Type B pancreatic cell (in vitro differentiated cells): ENCODE measurements at regions not wholly inside any gene's neighbourhood (a gene's known extent, or its start where the extent isn't known, plus 50 kb on each side); places are given as distances from the start of the nearest gene placed in this dataset.

Source experiments
- DNase-seq: peaks from one replicate; pipeline ENCODE4 v3.0.0; 2021; ENCODE audit warnings: mixed read lengths; ENCODE audit not compliant: unreplicated experiment; ENCODE audit errors: extremely low spot score
- H3K27ac Mint-ChIP-seq: 2 replicates; pipeline ENCODE4 v1.8.0; 2021; ENCODE audit warnings: mild to moderate bottlenecking, mixed read lengths
- H3K27me3 Mint-ChIP-seq: 2 replicates; pipeline ENCODE4 v1.8.0; 2021; ENCODE audit warnings: mixed read lengths
- H3K36me3 Mint-ChIP-seq: 2 replicates; pipeline ENCODE4 v1.8.0; 2021; ENCODE audit warnings: mixed read lengths
- H3K4me1 Mint-ChIP-seq: one replicate; pipeline ENCODE4 v1.8.0; 2021; ENCODE audit warnings: mixed read lengths; ENCODE audit not compliant: unreplicated experiment
- H3K4me3 Mint-ChIP-seq: 2 replicates; pipeline ENCODE4 v1.8.0; 2021; ENCODE audit warnings: mild to moderate bottlenecking, mixed read lengths
- H3K9me3 Mint-ChIP-seq: 2 replicates; pipeline ENCODE4 v1.8.0; 2021; ENCODE audit warnings: mixed read lengths
- TF ChIP-seq, protein P1 (sequence below): fragments of 200-600 bp; sonication (generic); conservative IDR thresholded peaks from 2 replicates; pipeline ENCODE4 v1.5.0; 2021; ENCODE audit warnings: antibody characterized with exemption, mild to moderate bottlenecking

DNA sequence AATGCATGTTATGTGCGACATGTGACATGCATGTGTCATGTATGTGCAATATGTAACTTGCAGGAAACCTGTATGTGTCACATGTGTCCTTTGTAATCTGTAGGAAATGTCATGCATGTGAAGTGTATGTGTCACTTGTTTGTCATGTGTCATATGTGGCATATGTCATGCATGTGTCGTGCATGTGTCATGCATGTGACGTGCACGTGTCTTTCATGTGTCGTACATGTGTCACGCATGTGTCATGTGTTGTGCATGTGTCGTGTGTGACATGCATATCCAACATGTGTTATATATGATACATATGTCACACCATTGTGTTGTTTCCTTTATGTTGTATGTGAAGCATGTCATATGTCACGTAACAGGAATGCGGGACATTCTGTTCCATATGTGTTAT is 2153.2 kb upstream of the PIK3C3 start:
- Mint-ChIP-seq H3K27me3 (peaks cover 5% of the 10 kb centered on the region), H3K4me1 (no peaks in the 10 kb centered on the region), H3K4me3 (no peak overlapping the region), H3K36me3 (no peaks in the 10 kb centered on the region), H3K27ac (no peak overlapping the region), H3K9me3 (no peaks in the 10 kb centered on the region)
- TF ChIP-seq, protein P1, sequence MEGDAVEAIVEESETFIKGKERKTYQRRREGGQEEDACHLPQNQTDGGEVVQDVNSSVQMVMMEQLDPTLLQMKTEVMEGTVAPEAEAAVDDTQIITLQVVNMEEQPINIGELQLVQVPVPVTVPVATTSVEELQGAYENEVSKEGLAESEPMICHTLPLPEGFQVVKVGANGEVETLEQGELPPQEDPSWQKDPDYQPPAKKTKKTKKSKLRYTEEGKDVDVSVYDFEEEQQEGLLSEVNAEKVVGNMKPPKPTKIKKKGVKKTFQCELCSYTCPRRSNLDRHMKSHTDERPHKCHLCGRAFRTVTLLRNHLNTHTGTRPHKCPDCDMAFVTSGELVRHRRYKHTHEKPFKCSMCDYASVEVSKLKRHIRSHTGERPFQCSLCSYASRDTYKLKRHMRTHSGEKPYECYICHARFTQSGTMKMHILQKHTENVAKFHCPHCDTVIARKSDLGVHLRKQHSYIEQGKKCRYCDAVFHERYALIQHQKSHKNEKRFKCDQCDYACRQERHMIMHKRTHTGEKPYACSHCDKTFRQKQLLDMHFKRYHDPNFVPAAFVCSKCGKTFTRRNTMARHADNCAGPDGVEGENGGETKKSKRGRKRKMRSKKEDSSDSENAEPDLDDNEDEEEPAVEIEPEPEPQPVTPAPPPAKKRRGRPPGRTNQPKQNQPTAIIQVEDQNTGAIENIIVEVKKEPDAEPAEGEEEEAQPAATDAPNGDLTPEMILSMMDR, result no peak
- DNase-seq, result no peak

DNA sequence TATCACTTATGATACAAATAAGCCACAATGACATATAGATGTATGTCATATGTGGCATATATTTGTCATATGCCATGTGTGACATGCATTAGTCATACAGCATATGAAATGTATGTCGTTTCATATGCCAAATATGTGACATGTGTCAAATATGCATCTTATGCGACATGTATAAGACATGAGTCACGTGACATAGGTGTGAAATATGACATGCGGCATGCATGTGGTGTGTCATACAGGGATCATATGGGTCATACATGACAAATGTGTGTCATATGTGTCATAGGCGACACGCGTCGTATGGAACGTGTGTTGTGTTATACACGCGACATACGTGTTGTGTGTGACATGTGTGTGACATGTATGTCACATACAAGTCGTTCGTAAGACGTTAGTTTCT is 2154.0 kb upstream of the PIK3C3 start:
- Mint-ChIP-seq H3K9me3 (no peaks in the 10 kb centered on the region), H3K27me3 (peaks cover 5% of the 10 kb centered on the region), H3K4me1 (no peaks in the 10 kb centered on the region), H3K36me3 (no peaks in the 10 kb centered on the region), H3K27ac (no peak overlapping the region), H3K4me3 (no peak overlapping the region)
- DNase-seq, result no peak
- TF ChIP-seq, protein P1, result no peak

DNA sequence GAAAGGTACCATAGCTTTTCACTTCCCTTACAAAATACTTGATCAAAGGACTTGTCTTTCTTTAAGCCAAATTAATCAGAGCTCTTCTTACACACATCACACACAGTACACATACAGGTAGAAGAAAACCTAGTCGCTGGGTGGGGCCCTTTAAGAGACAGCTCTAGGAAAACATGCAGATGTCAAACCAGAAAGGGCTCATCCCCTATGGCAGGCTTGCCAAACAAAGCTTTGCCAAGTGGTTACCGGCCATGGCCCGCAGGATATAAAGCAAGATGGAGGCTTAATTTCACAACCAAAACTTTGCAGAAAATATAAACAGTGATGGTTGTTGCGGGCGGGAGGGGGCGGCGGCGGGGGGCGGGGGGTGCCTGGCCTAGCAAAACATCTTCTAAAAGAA is 2156.0 kb upstream of the PIK3C3 start:
- Mint-ChIP-seq H3K9me3 (no peaks in the 10 kb centered on the region), H3K4me1 (no peaks in the 10 kb centered on the region), H3K4me3 (peak overlapping the region; percentile 89), H3K27ac (peak overlapping the region; percentile 79), H3K27me3 (no peaks in the 10 kb centered on the region), H3K36me3 (no peaks in the 10 kb centered on the region)
- TF ChIP-seq, protein P1, result no peak
- DNase-seq, result no peak

DNA sequence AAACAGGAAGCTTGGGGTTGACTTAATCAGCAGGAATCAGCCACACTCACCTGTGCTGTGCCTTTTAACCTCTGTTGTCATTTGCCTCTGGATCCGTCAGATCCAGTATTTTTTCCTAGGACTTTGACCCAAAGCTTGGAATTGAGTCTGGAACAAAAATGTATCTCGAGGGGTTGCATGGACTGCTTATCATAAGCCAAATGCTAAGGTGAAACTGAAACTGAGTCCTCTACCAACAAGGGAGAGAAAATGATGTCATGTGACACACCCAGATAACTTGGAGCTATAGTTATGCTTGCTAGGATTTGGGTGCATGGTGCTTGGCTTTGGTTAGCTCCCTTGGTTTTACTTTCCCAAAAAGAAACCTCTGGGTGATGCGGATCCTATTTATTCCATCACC is 2158.6 kb upstream of the PIK3C3 start:
- no peak overlapping the region for H3K27ac Mint-ChIP-seq
- no peaks in the 10 kb centered on the region for H3K27me3 Mint-ChIP-seq
- peaks cover 4% of the 10 kb centered on the region for H3K4me1 Mint-ChIP-seq
- no peak overlapping the region for H3K4me3 Mint-ChIP-seq
- peaks cover 6% of the 10 kb centered on the region for H3K36me3 Mint-ChIP-seq
- peaks cover 3% of the 10 kb centered on the region for H3K9me3 Mint-ChIP-seq
- DNase-seq, result no peak
- TF ChIP-seq, protein P1, result no peak

DNA sequence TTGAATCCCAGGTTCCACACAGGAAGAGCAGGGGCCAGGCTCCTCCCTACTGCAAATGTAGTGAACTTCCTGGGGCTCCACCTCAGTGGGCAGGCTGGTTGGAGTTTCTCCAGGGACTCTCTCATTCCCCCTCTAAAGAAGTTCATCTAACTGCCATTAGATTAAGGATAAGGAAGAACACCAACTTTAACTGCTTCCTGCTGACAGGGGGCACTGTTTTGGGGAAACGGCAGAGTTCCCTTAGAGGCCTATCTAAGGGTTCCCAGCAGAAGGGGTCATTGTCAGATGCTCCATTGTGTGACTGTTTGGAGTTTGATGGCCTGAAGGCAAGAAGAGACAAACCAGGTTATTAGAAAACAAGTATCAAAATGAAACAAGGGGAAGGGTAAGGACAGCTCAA is 2159.7 kb upstream of the PIK3C3 start:
- Mint-ChIP-seq H3K4me1 (peaks cover 4% of the 10 kb centered on the region), H3K27ac (no peak overlapping the region), H3K9me3 (peaks cover 3% of the 10 kb centered on the region), H3K36me3 (peaks cover 6% of the 10 kb centered on the region), H3K4me3 (no peak overlapping the region), H3K27me3 (no peaks in the 10 kb centered on the region)
- DNase-seq, result no peak
- TF ChIP-seq, protein P1, result peak; percentile 30

DNA sequence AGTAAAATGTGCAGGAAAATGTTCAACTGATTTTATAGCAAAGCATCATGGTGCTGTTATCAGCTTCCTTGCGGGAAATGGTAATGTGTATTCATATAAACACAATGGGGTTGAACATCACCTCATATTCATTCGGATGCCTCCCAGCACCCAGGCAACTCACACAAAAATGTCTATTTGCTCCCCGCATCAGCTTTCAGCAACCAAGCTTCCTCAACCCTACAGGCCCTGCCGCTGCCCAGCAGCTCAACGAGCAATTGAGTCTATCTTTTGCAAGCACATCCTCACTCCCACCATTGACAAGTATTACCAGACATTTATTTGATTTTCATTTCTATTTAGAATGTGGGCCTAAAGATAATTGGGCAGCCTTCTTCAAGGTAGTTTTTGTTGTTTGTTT is 2161.4 kb upstream of the PIK3C3 start:
- Mint-ChIP-seq H3K27me3 (no peaks in the 10 kb centered on the region), H3K4me1 (peaks cover 4% of the 10 kb centered on the region), H3K9me3 (peaks cover 3% of the 10 kb centered on the region), H3K4me3 (no peak overlapping the region), H3K27ac (no peak overlapping the region), H3K36me3 (peaks cover 6% of the 10 kb centered on the region)
- DNase-seq, result no peak
- TF ChIP-seq, protein P1, result no peak
